ENCODE measurements at regions not wholly inside any gene's neighbourhood (a gene's known extent, or its start where the extent isn't known, plus 50 kb on each side); places are given as distances from the start of the nearest gene placed in this dataset.
"Not testable (repeated sequence)": the region's sequence is repeated elsewhere in the genome, so short reads cannot be mapped to it uniquely, and the experiment has no call there.

- WGBS, 3 donors: 50 to 80% (median 62%) methylated on average over 6 of the region's 6 CpGs
- no peak overlapping the region for H3K27ac ChIP-seq (ENCODE audit: low read depth, low read length)
Measured at GRCh38 chr12:25424211-25424731, 128.8 kb downstream of the LMNTD1 start.

- 37 to 64% (median 54%) methylated on average over 11 of the region's 11 CpGs for WGBS, 3 donors
Measured at GRCh38 chr12:25423355-25424050, 129.6 kb downstream of the LMNTD1 start.

GRCh38 chr12:25422241-25422640 lies 130.8 kb downstream of the LMNTD1 start:
- WGBS, 3 donors: 84 to 94% (median 93%) methylated on average over 1 of the region's 1 CpG
- no peak overlapping the region for H3K27ac ChIP-seq (ENCODE audit: low read depth, low read length)

More at GRCh38 chr12:25423355-25424050, 129.6 kb downstream of the LMNTD1 start:
- H3K27ac ChIP-seq (ENCODE audit: low read depth, low read length): no peak overlapping the region

DNA sequence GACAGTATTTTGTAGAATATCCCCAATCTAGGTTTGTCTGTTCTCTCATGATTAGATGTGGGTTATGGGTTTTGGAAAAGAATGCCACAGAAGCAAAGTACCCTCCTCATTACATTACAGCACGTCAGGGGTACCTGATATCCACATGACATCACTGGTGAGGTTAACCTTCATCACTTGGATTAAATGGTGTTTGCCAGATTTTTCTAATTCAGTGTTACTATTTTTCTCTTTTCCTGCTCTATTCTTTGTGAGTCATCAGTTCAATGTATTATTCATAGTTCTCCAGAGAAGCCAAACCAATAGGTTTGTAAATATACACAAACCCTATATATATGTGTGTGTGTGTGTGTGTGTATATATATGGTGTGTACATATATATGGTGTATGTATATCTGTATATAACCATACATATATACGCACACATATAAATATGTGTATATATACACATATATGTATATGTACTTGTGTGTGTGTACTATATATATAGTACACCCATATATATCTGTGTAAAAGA lies 131.4 kb downstream of the LMNTD1 start:
- WGBS, 3 donors: 93 to 100% (median 95%) methylated on average over 2 of the region's 2 CpGs
- no peak overlapping the region for H3K27ac ChIP-seq (ENCODE audit: low read depth, low read length)

DNA sequence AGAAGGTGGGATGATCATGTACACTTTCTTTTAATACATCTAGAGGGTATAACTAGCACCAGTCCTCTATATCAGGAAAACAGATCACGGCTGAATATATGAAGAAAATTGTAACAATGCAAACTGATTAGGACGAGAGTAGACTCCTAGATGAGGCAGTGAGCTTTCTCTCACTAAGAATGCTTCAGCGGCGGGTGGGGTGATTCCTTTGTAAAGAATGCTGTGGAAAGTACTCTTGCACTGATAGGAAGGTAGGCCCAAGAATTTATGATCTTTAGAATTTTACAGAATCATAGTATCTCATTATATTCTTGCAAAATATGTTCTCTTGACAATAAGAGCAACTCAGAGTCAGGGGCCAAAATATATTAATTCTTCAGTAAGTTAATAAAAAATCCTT lies 133.0 kb downstream of the LMNTD1 start:
- 50 to 56% (median 50%) methylated on average over 4 of the region's 4 CpGs for whole genome bisulfite sequencing, 3 donors

DNA sequence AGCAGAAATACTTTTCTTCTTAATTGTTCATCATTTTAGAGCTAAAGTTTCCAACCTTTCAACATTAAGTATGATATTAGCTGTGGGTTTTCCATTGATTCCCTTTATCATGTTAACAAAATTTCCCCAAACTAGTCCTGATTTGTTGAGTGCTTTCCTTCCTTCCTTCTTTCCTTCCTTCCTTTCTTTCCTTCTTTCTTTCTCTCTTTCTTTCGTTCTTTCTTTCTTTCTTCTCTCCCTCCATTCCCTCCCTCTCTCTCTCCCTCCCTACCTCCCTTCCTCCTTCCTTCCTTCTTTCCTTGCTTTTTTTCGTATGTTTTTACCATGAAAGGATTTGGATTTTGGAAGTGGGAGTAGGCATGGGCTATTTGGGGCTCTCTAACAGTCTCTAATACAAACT lies 133.5 kb downstream of the LMNTD1 start:
- 68 to 83% (median 71%) methylated on average over 2 of the region's 2 CpGs for WGBS, 3 donors

More for the DNA sequence above, 133.0 kb downstream of the LMNTD1 start:
- H3K27ac ChIP-seq (ENCODE audit: low read depth, low read length): no peak overlapping the region

GRCh38 chr12:25417071-25417470 lies 136.0 kb downstream of the LMNTD1 start:
- 87 to 94% (median 89%) methylated on average over 3 of the region's 3 CpGs for WGBS, 3 donors

More for the DNA sequence above, 133.5 kb downstream of the LMNTD1 start:
- H3K27ac ChIP-seq (ENCODE audit: low read depth, low read length): no peak overlapping the region

GRCh38 chr12:25416516-25416915 lies 136.6 kb downstream of the LMNTD1 start:
- 55 to 66% (median 63%) methylated on average over 4 of the region's 4 CpGs for WGBS, 3 donors
- no peak overlapping the region for H3K27ac ChIP-seq (ENCODE audit: low read depth, low read length)

More at GRCh38 chr12:25417071-25417470, 136.0 kb downstream of the LMNTD1 start:
- H3K27ac ChIP-seq (ENCODE audit: low read depth, low read length): no peak overlapping the region

DNA sequence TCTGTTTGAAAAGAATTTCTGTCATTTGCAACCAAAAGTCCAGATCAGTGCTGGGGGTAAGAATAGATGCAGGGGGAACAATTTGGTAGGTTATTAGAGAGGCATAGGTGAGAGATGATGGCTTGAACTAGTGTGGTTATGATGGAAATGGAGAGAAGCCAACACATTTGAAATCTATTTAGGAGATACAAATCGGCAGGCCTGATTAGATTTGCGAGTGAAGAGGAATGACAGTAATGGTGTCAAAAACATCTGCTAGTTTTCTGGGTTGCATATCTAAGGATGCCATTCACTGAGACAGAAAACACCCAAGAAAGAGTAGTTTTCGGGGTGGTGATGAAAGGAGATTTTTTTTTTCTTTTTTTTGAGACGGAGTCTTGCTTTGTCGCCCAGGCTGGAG lies 138.1 kb downstream of the LMNTD1 start:
- H3K27ac ChIP-seq (ENCODE audit: low read depth, low read length): no peak overlapping the region
- WGBS, 3 donors: 77 to 89% (median 86%) methylated on average over 5 of the region's 5 CpGs

DNA sequence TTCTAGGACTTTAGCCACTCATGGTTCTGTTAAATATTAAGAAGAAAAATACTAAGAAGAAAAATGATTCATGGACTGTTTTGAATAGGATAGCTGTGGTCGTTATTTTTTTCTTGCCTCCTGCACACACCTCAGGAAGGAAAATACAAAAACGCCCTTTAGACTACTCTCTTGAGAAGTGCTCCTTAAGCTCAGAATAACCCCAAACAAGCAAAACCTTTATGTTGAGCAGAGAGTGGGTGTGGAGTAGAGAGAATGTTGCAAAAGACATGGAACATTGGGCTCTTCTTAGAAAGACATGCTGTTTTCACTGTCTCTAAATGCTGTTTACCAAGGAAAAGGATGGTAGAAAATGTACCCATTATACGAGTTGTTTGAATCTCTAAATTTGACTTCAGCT lies 140.3 kb downstream of the LMNTD1 start:
- H3K27ac ChIP-seq (ENCODE audit: low read depth, low read length): no peak overlapping the region
- 66 to 75% (median 69%) methylated on average over 3 of the region's 3 CpGs for WGBS, 3 donors

DNA sequence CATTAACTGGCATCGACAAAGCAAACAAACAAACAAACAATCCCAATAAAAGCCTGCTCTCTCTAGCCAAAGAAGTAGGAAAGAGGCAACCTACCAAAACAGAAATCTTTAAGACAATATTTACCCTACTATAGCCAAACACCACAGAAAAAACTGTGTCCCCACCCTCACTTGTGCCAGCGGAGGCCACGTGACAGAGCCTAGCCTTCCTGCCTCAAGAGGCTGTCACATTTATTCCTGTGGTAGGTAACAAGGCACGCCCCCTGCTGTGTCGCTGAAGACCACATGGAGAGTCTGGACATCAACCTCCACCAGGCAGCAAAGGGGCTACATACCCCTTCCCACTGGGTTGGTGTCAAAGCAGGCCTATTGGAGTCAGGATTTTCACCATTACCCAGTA lies 148.1 kb downstream of the LMNTD1 start:
- no peak overlapping the region for H3K27ac ChIP-seq (ENCODE audit: low read depth, low read length)
- 76 to 89% (median 78%) methylated on average over 5 of the region's 5 CpGs for whole genome bisulfite sequencing, 3 donors

DNA sequence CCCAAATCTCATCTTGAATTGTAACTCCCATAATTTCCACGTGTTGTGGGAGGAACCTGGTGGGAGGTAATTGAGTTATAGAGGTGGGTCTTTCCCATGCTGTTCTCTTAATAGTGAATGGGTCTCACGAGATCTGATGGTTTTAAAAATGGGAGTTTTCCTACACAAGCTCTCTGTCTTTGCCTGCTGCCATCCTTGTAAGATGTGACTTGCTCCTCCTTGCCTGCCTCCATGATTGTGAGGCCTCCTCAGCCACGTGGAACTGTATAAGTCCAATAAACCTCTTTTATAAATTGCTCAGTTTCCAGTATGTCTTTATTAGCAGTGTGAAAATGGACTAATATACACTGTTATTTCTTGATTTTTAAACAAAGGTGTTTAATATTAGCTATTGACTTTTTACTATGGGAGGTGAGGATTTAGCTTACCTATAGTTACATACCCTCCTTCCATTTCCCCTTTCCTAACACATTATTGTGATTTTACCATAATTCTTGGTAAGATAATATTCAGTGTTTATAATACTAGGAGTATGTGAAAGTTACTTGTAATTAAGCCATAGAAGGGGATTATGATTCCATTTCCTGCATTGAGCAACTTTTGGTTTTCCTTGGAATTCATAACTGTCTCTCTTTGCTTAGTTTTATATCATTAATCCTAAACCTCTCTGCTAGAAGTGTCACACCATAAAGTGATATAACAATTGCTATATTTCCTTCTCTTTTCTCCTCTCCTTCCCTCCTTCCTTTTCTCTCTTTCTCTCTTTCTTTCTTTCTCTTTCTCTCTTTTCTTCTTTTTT lies 151.0 kb upstream of the KRAS start:
- H3K27ac ChIP-seq (ENCODE audit: low read depth, low read length): no peak overlapping the region
- WGBS, 3 donors: 82 to 86% (median 85%) methylated on average over 3 of the region's 3 CpGs

DNA sequence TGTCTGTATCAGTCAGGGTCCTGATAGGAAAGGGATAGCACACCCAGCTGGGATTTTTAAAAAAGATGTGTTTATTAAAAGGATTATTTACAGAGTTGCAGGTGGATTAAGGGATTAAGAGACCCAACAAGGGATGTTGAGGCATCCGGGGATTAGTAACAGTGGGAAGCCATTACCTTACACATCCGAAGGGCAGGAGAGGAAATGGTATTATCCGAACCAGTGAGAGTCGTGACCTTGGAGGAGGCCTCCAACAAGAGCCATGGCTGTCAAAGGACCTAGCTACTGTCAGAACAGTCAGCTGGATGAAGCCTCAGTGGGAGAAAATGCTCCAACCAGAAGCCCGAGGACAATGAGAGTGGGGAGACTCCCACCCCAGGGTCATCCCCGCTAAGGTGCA lies 146.3 kb upstream of the KRAS start:
- WGBS, 3 donors: 80 to 84% (median 83%) methylated on average over 6 of the region's 6 CpGs

DNA sequence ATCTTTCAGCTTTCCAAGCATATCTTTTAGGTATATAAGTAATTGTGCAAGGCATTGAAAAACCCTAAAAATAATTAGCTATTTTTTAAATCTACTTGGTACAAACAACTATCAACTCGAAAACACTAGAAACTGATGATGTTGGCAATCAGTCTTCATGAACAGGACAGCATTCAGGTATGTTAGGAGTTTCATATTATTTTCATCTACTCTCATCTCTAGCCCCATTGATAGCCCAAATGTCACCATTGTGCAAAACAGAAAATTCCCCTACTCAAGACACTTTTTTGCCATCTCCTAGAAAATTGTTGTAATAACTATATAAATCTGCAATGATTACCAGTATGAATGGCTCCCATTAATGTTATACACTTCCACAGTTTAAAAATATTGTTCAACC lies 144.5 kb upstream of the KRAS start:
- no peak overlapping the region for H3K27ac ChIP-seq (ENCODE audit: low read depth, low read length)
- WGBS, 3 donors: 27 to 92% (median 40%) methylated on average over 1 of the region's 1 CpG

More for the DNA sequence above, 146.3 kb upstream of the KRAS start:
- no peak overlapping the region for H3K27ac ChIP-seq (ENCODE audit: low read depth, low read length)

- 84 to 89% (median 84%) methylated on average over 4 of the region's 4 CpGs for WGBS, 3 donors
- not testable (repeated sequence) for H3K27ac ChIP-seq (ENCODE audit: low read depth, low read length)
Measured at GRCh38 chr12:25394775-25395174, 144.0 kb upstream of the KRAS start.

DNA sequence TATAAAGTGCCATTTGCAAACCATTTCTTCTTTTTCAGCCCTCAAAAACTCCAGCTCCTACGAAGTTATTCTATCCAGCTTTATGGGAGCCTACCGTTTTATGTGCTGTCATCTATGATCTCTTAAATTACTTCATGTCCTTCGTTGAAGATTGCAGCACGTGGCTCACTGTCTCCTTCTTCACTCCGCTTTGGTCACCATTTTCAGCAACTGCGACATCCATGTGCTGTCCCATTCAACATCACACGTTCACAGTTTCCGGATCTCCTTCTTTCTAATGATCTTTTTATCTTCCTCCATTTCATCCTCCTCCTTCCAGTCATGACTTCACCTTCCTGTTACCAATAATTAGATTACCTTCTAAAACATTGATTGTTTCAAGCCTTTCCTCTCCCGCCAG lies 143.3 kb upstream of the KRAS start:
- 85 to 89% (median 85%) methylated on average over 9 of the region's 9 CpGs for WGBS, 3 donors
- H3K27ac ChIP-seq (ENCODE audit: low read depth, low read length): no peak overlapping the region

DNA sequence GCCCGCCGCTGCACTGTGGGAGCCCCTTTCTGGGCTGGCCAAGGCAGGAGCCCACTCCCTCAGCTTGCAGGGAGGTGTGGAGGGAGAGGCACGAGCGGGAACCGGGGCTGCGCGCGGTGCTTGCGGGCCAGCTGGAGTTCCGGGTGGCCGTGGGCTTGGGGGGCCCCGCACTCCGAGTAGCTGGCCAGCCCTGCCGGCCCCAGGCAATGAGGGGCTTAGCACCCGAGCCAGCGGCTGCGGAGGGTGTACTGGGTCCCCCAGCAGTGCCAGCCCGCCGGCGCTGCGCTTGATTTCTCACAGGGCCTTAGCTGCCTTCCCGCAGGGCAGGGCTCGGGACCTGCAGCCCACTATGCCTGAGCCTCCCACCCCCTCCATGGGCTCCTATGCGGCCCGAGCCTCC lies 140.6 kb upstream of the KRAS start:
- not testable (repeated sequence) for H3K27ac ChIP-seq (ENCODE audit: low read depth, low read length)
- WGBS, 3 donors: 96 to 99% (median 97%) methylated on average over 21 to 25 of the region's 25 CpGs

- 65 to 71% (median 68%) methylated on average over 5 of the region's 5 CpGs for WGBS, 3 donors
- H3K27ac ChIP-seq (ENCODE audit: low read depth, low read length): no peak overlapping the region
Measured at GRCh38 chr12:25388183-25388582, 137.5 kb upstream of the KRAS start.

GRCh38 chr12:25387732-25388050 lies 137.0 kb upstream of the KRAS start:
- H3K27ac ChIP-seq (ENCODE audit: low read depth, low read length): no peak overlapping the region
- WGBS, 3 donors: 64 to 86% (median 83%) methylated on average over 3 of the region's 3 CpGs
